HG03342 (cell line): ENCODE measurements at regions not wholly inside any gene's neighbourhood (a gene's known extent, or its start where the extent isn't known, plus 50 kb on each side); places are given as distances from the start of the nearest gene placed in this dataset.
"Not testable (repeated sequence)": the region's sequence is repeated elsewhere in the genome, so short reads cannot be mapped to it uniquely, and the experiment has no call there.

Experiments used
- ATAC-seq: cut with Tn5 transposase; IDR thresholded peaks from one replicate; pipeline ENCODE4 v1.9.1; 2021; ENCODE audit warnings: mild to moderate bottlenecking, moderate library complexity; ENCODE audit not compliant: unreplicated experiment

DNA sequence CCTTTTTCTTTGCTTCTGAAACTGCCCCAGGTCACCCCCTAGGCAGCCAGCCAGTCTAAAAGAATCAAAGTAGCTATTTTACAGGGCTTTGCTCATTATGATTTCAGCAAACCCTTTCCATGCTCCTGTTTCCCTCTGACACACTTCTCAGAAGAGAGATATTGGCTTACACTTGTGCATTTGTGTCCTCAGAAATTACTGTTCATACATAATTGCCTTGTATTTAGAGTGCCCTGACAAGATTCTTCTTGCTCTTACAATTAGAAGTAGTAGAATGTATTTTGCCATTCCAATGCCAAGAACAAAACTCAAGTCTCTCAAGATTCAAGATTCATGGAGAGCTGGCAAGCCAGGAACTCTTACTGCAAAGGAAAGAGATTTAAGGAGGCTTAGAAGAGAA lies 531.0 kb upstream of the ZFP42 start:
- ATAC-seq: no peak

DNA sequence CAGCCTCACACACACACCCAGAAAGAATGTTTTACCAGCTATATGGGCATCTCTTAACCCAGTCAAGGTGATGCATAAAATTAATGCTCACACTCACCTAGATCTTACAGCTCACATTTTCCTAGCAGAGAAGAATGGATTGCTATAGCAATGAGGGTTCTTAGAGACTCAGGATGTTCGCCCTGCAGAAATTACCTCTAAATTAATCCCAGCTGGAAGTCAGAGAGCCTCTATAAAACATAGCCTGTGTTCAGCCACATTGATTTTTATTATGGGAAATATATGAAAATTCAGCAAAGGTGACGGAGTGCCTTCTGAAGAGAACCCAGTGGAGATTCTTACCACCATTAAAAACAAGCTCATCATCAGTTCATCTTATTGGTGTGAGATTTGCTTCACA lies 528.3 kb upstream of the ZFP42 start:
- no peak for ATAC-seq

DNA sequence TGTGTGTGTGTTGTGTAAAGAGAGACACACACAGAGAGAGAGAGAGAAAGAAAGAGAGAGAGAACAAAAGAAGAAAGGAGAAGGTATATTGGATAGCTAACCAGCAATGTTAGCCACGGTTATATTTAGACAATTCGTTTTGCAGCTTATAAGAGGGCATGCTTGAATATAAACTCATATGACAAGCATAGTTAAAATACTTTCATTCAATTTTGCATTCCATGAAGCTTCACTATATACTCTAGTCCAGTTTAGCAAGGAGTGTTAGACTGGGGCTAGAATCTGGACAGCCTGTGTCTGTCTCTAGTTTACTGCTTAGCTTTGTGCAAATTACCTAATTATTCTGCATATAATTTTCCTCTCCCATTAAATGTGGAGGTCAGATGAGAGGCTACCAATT lies 525.9 kb upstream of the ZFP42 start:
- ATAC-seq: no peak

DNA sequence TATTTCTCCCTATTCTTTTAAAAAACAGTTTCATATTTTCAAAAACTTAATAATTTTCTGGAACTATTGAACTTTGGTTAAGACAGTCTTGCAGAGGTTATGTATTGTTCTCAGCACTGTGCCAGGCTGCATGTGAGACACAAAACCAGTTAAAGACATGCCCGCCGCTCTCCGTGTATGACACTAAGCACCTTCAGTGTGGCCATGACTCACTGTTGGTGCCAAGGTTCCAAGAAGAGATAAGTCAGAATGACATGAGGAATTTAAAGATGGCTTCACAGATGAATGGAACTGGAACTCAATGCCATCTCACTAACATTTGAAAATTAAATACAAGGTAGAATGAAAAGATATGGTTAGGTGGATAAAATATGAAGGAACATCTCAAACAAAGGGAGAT lies 525.5 kb upstream of the ZFP42 start:
- no peak for ATAC-seq

DNA sequence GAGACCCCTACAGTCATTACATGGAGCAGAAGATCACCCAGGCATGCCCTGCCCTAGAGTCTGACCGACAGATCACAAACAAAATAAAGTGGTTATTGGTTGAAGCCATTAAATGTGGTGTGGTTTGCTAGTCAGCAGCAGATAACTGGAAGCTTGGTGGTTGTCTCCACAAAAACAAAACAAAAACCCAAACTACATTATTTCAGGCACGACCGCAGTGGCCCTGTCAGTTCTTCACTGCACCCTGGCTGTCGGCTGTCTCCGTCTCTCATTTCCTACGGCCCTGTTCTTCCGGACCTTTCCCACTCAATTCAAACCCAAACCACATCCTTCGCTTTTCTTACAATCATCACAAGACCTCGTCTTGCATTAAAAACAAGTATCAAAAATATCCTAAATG lies 521.3 kb upstream of the ZFP42 start:
- ATAC-seq: no peak

DNA sequence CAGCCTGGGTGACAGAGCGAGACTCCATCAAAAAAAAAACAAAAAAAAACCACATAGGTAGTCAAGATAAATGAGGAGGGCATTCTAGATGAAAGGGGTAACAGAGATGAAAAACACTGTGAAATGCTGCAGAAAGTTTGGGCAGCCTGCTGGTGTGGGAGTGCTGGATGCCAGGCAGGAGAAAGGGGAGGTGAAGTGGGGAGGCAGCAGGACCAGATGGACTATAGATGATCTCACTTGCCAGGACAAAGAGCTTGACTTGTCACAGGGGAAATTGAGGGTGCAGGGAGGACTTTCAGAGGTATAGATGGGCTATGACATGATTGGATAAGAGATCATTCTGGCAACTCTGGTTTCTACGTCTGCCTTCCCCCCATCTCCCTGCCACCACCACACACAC lies 519.7 kb upstream of the ZFP42 start:
- no peak for ATAC-seq

DNA sequence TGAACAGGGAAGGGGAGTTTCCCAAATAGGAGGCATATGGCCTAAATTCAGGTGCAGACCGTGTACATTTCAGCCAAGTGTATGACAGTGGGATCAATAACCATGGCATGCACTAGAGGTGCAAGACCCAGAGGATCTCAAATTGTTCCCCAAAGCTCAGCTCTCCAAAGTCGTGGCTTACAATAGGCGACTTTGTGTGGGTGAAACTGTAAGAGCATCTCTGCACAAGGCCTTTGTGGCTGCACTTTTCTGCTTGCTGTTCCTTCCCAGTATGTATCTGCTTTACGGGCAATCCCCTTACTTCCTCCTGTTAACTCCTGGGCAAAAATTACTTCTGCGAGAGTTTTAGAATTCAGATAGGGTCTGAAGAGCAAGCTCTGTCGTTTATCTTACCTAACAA lies 518.3 kb upstream of the ZFP42 start:
- ATAC-seq: no peak

DNA sequence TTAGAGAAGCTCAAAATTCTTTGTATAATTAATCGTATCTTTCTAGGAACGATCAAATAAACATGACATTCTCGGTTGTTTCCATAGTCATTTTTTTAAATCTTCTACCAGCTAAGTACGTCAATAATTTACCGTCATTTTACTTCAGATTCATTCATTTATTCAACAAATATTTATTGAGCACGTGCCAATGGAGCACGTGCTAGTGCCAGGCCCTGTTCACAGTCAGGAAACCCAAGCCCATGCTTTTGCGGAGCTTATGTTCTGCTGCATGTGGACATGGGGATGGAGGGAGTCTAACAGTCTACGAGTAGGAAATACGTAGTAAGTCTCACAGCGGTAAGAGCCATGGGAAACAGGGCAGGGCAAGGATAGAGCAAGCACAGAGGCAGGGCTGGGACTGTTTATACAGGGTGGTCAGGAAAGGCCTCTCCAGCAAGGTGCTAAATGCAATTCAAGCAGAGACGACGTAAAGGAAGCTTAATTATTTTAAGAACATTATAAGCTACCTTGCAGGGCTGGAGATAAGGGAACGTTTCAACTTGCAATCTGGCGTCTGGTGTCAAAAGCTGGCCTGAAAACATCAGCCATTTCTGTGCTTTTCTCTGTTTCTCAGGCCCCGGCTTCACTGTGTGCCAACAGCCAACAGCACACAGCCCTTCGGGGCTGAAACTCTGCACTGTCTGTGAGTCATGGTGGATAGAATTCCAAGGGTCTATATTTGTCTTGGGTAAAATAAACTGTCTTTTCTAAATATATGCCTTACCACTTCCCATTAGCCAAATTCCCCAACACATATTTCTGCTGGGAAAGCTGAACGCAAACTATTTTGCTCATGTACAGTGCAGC lies 517.1 kb upstream of the ZFP42 start:
- ATAC-seq: no peak

DNA sequence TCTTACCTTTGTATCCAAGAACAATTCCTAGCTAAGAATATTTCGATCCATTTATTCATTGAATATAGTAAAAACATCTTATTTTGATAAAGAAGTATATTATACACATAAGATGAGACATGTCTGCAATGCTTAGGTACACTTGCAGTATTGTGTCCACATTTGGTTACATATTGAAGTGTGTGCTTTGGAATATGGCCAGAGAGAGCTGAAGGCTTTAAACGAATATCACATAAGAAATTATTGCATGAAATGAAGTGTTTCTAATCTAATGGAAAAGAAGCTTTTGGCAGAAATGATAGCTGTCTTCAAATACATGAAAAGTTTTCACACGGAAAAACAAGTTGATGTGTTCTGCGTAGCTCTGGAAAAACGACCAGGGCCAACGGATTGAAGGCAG lies 516.1 kb upstream of the ZFP42 start:
- ATAC-seq: no peak

DNA sequence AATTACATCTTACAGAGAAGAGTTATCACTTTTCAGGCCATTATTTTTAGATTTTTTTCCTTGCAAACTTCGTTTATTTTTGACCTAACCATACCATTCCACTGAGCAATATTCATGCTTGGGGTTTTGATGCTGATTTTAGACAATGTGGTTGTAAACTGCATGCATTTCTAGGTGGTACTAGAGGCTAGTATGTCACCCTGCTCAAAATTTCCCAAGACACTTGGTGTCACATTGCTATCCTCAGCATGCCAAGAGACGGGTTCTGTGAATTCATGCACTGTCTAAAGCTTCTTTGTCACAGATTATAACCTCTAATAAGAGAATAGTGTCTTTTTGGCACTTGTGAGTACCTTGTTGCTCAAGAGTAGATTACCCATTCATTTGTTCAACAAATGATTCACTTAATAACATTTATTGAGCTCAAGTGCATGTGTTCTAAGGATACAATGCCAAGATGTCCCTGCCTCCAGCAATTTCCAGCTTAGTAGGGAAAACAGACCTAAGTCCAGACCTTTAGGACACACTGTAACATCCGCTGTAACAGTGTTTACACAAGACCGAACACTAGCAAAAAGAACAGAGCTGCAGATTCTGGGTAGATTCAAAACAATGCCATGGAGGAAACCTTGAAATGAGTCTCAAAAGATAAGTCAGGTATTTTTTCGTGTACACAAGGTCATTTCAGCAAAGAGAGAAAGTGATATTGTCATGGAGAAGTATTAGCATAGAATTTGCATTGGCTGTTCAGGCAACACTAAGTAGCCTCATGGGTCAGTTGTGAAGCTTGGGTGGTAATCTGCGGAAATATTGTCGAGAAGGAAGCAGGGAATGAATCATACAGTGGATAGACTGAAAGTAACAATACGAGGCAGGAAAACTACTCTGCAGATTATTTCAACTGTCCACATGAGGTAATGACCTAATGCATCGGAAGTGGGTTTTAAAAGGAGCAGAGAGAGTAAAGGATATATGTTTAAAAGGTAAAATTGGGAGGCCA lies 515.1 kb upstream of the ZFP42 start:
- no peak for ATAC-seq

DNA sequence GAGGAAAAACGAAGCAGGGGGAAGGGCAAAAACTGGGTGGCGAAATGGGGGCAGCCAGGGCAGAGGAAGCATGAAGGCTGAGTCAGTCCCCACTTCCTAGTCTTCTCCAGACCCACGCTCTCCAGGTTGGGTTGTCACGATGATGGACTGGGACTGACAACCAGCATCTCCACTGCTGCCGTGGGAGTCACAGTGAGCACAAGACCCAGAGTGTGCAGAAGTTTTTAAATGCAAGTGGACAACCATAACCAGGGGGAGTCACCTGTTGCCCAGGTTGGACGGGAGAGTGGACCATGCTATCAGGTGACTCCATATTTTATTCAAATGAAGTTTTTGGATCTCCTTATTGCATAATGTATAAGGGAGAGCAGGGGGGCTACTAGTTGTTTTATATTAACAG lies 511.4 kb upstream of the ZFP42 start:
- ATAC-seq: no peak

DNA sequence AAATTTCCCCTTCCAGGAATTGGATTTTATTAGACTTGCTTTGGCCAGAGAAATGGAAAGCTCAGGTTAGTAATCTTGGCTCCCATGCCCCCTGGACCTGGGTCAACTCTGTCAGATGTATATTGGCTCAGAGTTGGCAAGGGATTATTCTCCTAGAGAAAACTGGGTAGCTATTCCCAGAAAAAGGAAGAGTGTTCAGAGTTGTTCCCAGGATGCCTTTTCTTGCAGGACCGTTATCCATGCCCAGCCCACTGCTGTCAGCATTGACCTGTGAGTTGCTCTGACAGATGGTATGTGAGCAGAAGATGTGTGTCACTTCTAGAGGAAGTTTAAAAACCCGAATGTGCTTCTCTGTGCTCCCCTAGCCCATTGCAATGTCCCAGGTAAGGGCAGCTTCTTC lies 509.9 kb upstream of the ZFP42 start:
- ATAC-seq: no peak

DNA sequence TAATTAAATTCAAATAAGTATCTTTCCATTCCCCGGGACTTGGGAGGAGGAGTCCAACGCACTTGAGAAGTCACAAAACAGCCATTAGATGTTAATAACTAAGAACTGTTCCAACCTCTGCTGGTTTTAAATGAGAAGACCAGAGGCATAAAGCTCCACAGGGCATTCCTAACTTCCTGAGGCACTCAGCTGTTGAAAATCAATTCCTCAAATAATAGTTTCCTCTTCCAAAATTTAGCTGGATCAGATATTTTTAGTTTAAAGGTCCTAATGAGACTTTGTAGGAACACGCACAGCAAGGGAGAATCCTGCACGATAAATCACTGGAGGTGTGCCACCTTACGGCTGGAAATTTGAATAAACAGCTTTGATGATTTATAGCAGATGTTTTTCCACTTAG lies 504.3 kb upstream of the ZFP42 start:
- ATAC-seq: no peak

DNA sequence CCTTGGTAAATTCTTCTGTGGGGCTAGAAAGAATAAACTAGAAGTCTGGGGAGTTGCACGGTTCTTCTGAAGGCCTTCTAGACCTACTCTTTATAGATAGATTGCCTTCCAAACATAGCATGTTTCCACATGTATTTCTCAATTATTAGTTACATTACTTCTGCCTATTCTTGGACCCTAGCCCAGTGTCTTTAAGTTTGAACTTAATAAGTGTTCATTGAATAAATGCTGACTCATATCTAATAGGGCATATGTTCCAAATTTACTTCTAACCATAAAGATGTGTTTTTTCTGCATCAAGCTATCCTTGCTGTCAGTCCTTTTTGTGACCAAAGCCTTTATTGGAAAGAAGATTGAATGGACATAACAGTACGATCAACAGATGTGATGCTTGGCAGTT lies 503.6 kb upstream of the ZFP42 start:
- no peak for ATAC-seq

DNA sequence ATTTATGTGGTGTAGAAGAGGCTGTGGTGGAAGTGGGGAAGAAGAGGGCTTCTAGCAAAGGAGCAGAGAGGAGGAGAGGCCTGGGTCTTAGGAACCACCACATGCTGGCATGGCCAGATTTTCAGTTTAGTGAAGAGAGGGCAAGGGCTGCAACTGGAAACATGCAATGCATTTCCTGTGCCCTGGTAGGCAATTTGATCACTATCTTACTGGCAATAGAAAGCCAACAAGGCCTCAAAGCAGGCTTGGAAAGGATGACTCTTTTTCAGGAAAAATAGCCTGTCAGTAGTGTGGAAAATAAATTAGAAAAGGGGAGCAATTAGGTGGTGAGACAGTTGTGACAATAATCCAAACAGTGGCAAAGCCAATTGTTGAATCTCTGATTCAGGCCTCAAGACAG lies 501.9 kb upstream of the ZFP42 start:
- no peak for ATAC-seq

DNA sequence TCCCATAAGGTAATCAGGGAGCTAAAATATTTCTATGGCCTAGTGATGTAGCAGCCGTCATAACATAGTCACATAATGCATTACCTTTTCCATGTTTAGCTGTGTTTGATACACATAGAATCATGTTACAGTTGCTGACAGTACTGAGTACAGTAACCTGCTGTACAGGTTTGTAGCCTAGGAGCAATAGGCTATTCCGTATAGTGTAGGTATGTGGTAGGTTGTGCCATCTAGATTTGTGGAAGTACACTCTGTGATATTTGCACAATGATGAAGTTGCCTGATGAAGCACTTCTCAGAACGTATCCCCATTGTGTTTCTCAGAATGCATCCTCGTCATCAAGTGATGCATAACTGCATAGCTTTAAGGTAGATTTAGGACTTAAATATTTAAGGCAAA lies 495.6 kb upstream of the ZFP42 start:
- ATAC-seq: no peak

DNA sequence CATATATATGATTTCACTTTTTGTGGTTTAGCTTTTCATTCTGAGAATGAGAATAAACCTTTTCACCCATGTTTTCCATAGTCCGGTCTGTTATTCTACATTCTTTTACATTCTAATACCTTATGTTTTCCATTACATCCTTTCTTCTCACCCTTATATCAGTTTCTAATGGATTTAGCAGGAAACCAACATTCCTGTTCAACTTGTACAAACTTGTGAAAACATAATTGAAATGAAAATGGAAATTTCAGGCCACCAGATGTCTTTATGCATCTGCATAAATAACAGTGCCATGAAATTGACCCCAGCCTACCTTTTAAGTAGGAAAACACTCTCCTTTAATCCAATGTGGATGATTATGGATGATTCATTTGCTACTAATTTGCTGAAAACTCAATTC lies 494.8 kb upstream of the ZFP42 start:
- ATAC-seq: no peak

DNA sequence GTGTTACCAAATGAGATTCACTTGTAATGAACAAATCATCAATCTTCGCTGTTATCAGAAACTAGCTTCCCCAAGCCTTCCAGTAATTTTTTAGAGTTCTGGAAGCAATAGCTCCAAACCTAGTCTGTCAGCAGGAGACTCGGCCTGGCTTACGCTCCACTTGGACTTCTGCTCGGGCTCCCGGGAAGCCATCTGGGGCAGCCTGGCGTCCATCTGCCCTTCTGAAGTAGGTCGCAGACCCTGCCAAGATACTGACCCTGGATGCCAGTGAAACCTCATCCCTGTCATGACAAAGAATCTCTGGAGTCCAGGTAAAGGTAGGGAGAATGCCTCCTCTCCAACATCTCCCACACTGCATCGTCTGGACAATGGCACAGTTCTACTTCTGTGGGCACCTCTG lies 493.8 kb upstream of the ZFP42 start:
- no peak for ATAC-seq

DNA sequence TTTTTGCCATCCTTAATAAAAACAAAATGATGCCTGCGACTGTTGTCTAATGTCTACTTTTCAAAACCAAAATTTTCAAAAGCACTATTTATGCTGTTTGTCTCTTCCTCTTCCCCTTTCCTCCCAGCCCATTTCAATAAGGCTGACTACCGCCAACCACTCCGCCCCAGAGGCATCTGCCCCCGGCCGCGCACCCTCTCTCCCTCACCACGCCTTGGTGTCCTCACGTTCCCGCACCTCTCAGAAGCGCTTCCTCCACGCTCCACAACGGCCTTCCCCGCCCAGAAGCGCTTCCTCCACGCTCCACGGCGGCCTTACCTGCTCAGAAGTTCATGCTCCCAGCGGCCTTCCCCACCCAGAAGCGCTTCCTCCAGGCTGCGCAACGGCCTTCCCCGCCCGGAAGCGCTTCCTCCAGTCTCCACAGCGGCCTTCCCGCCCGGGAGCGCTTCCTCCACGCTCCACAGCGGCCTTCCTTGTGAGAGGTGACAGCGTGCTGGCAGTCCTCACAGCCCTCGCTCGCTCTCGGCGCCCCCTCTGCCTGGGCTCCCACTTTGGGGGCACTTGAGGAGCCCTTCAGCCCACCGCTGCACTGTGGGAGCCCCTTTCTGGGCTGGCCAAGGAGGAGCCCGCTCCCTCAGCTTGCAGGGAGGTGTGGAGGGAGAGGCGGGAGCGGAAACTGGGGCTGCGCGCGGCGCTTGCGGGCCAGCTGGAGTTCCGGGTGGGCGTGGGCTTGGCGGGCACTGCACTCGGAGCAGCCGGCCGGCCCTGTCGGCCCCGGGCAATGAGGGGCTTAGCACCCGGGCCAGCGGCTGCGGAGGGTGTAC lies 490.4 kb upstream of the ZFP42 start:
- ATAC-seq: no peak

DNA sequence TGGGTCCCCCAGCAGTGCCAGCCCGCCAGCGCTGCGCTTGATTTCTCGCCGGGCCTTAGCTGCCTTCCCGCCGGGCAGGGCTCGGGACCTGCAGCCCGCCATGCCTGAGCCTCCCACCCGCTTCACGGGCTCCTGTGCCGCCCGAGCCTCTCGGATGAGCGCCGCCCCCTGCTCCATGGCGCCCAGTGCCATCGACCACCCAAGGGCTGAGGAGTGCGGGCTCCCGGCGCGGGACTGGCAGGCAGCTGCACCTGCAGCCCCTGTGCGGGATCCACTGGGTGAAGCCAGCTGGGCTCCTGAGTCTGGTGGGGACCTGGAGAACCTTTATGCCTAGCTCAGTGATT lies 489.8 kb upstream of the ZFP42 start:
- ATAC-seq: not testable (repeated sequence)

DNA sequence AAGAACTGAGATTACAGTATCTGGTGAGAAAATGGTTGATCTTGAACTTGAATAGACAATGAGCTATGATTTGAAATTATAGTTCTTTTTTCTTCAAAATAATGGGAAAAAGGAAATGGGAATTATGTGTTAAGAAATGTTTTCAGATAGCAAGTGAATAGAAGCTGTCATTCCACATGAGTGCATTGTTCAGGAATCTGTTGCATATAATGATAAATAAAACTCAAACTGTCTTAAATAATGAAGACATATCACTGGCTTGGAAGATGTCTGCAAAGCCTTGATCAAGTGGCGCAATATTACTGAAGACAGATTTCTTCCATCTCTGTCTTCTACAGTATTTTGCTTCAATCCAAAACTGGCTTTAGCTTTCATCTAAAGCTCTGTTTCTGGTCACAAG lies 479.3 kb upstream of the ZFP42 start:
- no peak for ATAC-seq
